Mesenchymal stem cell (in vitro differentiated cells and primary cell): ENCODE measurements at regions not wholly inside any gene's neighbourhood (a gene's known extent, or its start where the extent isn't known, plus 50 kb on each side); places are given as distances from the start of the nearest gene placed in this dataset.

Source experiments
- DNase-seq: peaks from one replicate; pipeline ENCODE4 v3.0.0-alpha.2; 2013
- H2AFZ ChIP-seq: one replicate; pipeline ENCODE4 v1.6.1; 2013; ENCODE audit warnings: low read depth, mild to moderate bottlenecking, control low read depth, inconsistent platforms, low read length, moderate library complexity
- H2AK5ac ChIP-seq: 2 replicates; pipeline ENCODE4 v1.6.1; 2013; ENCODE audit warnings: low read length, moderate library complexity, mild to moderate bottlenecking, inconsistent platforms; ENCODE audit not compliant: severe bottlenecking
- H2BK120ac ChIP-seq: one replicate; pipeline ENCODE4 v1.6.1; 2013; ENCODE audit warnings: low read depth, mild to moderate bottlenecking, inconsistent platforms, low read length, moderate library complexity
- H2BK12ac ChIP-seq, 2 experiments: one replicate each; pipeline ENCODE4 v1.6.1; 2013; ENCODE audit warnings: inconsistent platforms in 2 of 2, low read length in 2 of 2, mild to moderate bottlenecking in 2 of 2, moderate library complexity in 2 of 2, control low read depth in 1 of 2
- H2BK15ac ChIP-seq: one replicate; pipeline ENCODE4 v1.6.1; 2013; ENCODE audit warnings: mild to moderate bottlenecking, low read depth, inconsistent platforms; ENCODE audit not compliant: poor library complexity, severe bottlenecking
- H2BK5ac ChIP-seq: 2 replicates; pipeline ENCODE4 v1.6.1; 2013; ENCODE audit warnings: low read depth, mild to moderate bottlenecking, low read length, control low read depth, inconsistent platforms; ENCODE audit not compliant: poor library complexity, severe bottlenecking
- H3K14ac ChIP-seq, 2 experiments: one replicate each; pipeline ENCODE4 v1.6.1; 2013; ENCODE audit warnings: inconsistent platforms in 2 of 2, low read length in 2 of 2, control low read depth in 1 of 2, mild to moderate bottlenecking in 1 of 2, moderate library complexity in 1 of 2
- H3K18ac ChIP-seq, 2 experiments: one replicate each; pipeline ENCODE4 v1.6.1; 2013; ENCODE audit warnings: inconsistent platforms in 2 of 2, low read length in 2 of 2, control low read depth in 1 of 2, low read depth in 1 of 2, mild to moderate bottlenecking in 1 of 2
- H3K23ac ChIP-seq, 2 experiments: one replicate each; pipeline ENCODE4 v1.6.1; 2013; ENCODE audit warnings: inconsistent platforms in 2 of 2, low read length in 2 of 2, mild to moderate bottlenecking in 2 of 2, moderate library complexity in 2 of 2, control low read depth in 1 of 2
- H3K27ac ChIP-seq: 2 replicates; pipeline ENCODE4 v1.5.1; 2013; ENCODE audit warnings: mild to moderate bottlenecking, moderate library complexity, low read length, control low read depth, inconsistent platforms; ENCODE audit not compliant: poor library complexity, severe bottlenecking
- H3K27me3 ChIP-seq, 2 experiments: 2 replicates each; pipeline versions ENCODE4 v1.6.1 to v1.7.0; 2013; ENCODE audit warnings: low read length in 2 of 2, mild to moderate bottlenecking in 2 of 2, moderate library complexity in 2 of 2, control low read depth in 1 of 2, inconsistent platforms in 1 of 2; ENCODE audit not compliant: control insufficient read depth in 1 of 2, insufficient read depth in 1 of 2
- H3K36me3 ChIP-seq, 2 experiments: 2 replicates each; pipeline versions ENCODE4 v1.6.1 to v1.7.0; 2013; ENCODE audit warnings: low read length in 2 of 2, control low read depth in 1 of 2, inconsistent platforms in 1 of 2, low read depth in 1 of 2, mild to moderate bottlenecking in 1 of 2; ENCODE audit not compliant: insufficient read depth in 2 of 2, control insufficient read depth in 1 of 2
- H3K4ac ChIP-seq, 2 experiments: one replicate each; pipeline ENCODE4 v1.6.1; 2013; ENCODE audit warnings: inconsistent platforms in 2 of 2, low read length in 2 of 2, mild to moderate bottlenecking in 2 of 2, moderate library complexity in 2 of 2, control low read depth in 1 of 2, low read depth in 1 of 2
- H3K4me1 ChIP-seq: 2 replicates; pipeline ENCODE4 v1.6.1; 2013; ENCODE audit warnings: low read depth, low read length, control low read depth; ENCODE audit not compliant: control insufficient read depth, insufficient read depth
- H3K4me2 ChIP-seq: 2 replicates; pipeline ENCODE4 v1.6.1; 2013; ENCODE audit warnings: low read length, mild to moderate bottlenecking, inconsistent platforms; ENCODE audit not compliant: poor library complexity, severe bottlenecking
- H3K4me3 ChIP-seq, 2 experiments: 2 replicates each; pipeline versions ENCODE4 v1.5.1 to v1.7.0; 2013; ENCODE audit warnings: low read length in 2 of 2, mild to moderate bottlenecking in 2 of 2, control low read depth in 1 of 2, low read depth in 1 of 2; ENCODE audit not compliant: insufficient read depth in 1 of 2
- H3K79me1 ChIP-seq: replicated peaks from 2 replicates; pipeline ENCODE4 v1.6.1; 2013; ENCODE audit warnings: mild to moderate bottlenecking, control low read depth, low read length, inconsistent platforms; ENCODE audit not compliant: poor library complexity, severe bottlenecking
- H3K9ac ChIP-seq: 2 replicates; pipeline ENCODE4 v1.7.0; 2013; ENCODE audit warnings: mild to moderate bottlenecking, low read length, moderate library complexity
- H3K9me3 ChIP-seq: 2 replicates; pipeline ENCODE4 v1.7.0; 2013; ENCODE audit warnings: mild to moderate bottlenecking, low read length; ENCODE audit not compliant: control insufficient read depth
- H4K8ac ChIP-seq: one replicate; pipeline ENCODE4 v1.6.1; 2013; ENCODE audit warnings: inconsistent platforms, mild to moderate bottlenecking, low read length, moderate library complexity
- H4K91ac ChIP-seq: one replicate; pipeline ENCODE4 v1.6.1; 2013; ENCODE audit warnings: mild to moderate bottlenecking, low read length, inconsistent platforms
- WGBS: methylation state at CpG from one replicate; pipeline ENCODE4 v1.1.7; 2013; ENCODE audit warnings: mixed read lengths; 5-methylcytosine and 5-hydroxymethylcytosine counted together

GRCh38 chr5:135266303-135266635 lies 132.8 kb downstream of the MACROH2A1 start:
- H3K14ac ChIP-seq, result peak overlapping the region in 1 of 2 experiments; percentile 81
- H2BK120ac ChIP-seq, result peak overlapping the region; percentile 29
- H4K8ac ChIP-seq, result peak overlapping the region; percentile 91
- no peaks in the 10 kb centered on the region for H3K27me3 ChIP-seq
- peak overlapping the region; percentile 3 for H3K27ac ChIP-seq
- no peak overlapping the region for H3K9ac ChIP-seq
- peak overlapping the region; percentile 58 for H2AK5ac ChIP-seq
- H3K4ac ChIP-seq, result peak overlapping the region; percentile 86 to 98
- peak overlapping the region; percentile 88 for H4K91ac ChIP-seq
- no peaks in the 10 kb centered on the region for H3K79me1 ChIP-seq
- H3K9me3 ChIP-seq, result no peaks in the 10 kb centered on the region
- peak overlapping the region; percentile 66 to 90 for H3K18ac ChIP-seq
- no peak overlapping the region for H3K4me2 ChIP-seq
- no peak overlapping the region for H2BK5ac ChIP-seq
- peak overlapping the region; percentile 87 to 96 for H2BK12ac ChIP-seq
- no peaks in the 10 kb centered on the region for H3K36me3 ChIP-seq
- H2AFZ ChIP-seq, result peak overlapping the region; percentile 61
- peak overlapping the region; percentile 98 for H2BK15ac ChIP-seq
- H3K23ac ChIP-seq, result peak overlapping the region; percentile 12 to 69
- H3K4me3 ChIP-seq, result no peak overlapping the region
- DNase-seq, result peak; percentile 46
- peaks cover 16% of the 10 kb centered on the region for H3K4me1 ChIP-seq
- WGBS, result 57% methylated on average over 6 of the region's 6 CpGs

GRCh38 chr5:135265497-135266302 lies 133.3 kb downstream of the MACROH2A1 start:
- H4K91ac ChIP-seq, result peak overlapping the region; percentile 88
- H4K8ac ChIP-seq, result peak overlapping the region; percentile 91
- no peak overlapping the region for H3K4me3 ChIP-seq
- H2BK12ac ChIP-seq, result peak overlapping the region; percentile 87 to 98
- no peak overlapping the region for H2BK5ac ChIP-seq
- no peak overlapping the region for H3K27ac ChIP-seq
- peak overlapping the region; percentile 12 to 69 for H3K23ac ChIP-seq
- H3K18ac ChIP-seq, result peak overlapping the region; percentile 66 to 90
- no peak overlapping the region for H3K4me2 ChIP-seq
- no peaks in the 10 kb centered on the region for H3K9me3 ChIP-seq
- H3K9ac ChIP-seq, result no peak overlapping the region
- peak overlapping the region; percentile 61 for H2AFZ ChIP-seq
- no peaks in the 10 kb centered on the region for H3K36me3 ChIP-seq
- peaks cover 16% of the 10 kb centered on the region for H3K4me1 ChIP-seq
- H2BK15ac ChIP-seq, result peak overlapping the region; percentile 98
- WGBS, result 74% methylated on average over 9 of the region's 13 CpGs
- no peaks in the 10 kb centered on the region for H3K79me1 ChIP-seq
- H3K14ac ChIP-seq, result peak overlapping the region in 1 of 2 experiments; percentile 81
- H3K4ac ChIP-seq, result peak overlapping the region; percentile 86 to 98
- H3K27me3 ChIP-seq, result no peaks in the 10 kb centered on the region
- peak overlapping the region; percentile 29 for H2BK120ac ChIP-seq
- DNase-seq, result no peak
- no peak overlapping the region for H2AK5ac ChIP-seq

- H2BK120ac ChIP-seq, result no peak overlapping the region
- no peak overlapping the region for H2BK15ac ChIP-seq
- 35% methylated on average over 15 of the region's 17 CpGs for WGBS
- peak overlapping the region; percentile 67 to 81 for H3K18ac ChIP-seq
- H3K36me3 ChIP-seq, result no peaks in the 10 kb centered on the region
- no peaks in the 10 kb centered on the region for H3K9me3 ChIP-seq
- H3K14ac ChIP-seq, result no peak overlapping the region
- H3K9ac ChIP-seq, result no peak overlapping the region
- H3K4me1 ChIP-seq, result peaks cover 12% of the 10 kb centered on the region
- H3K79me1 ChIP-seq, result no peaks in the 10 kb centered on the region
- no peak overlapping the region for H3K4me2 ChIP-seq
- H2AFZ ChIP-seq, result no peak overlapping the region
- H3K4me3 ChIP-seq, result no peak overlapping the region
- H4K8ac ChIP-seq, result no peak overlapping the region
- H3K4ac ChIP-seq, result peak overlapping the region in 1 of 2 experiments; percentile 78
- no peaks in the 10 kb centered on the region for H3K27me3 ChIP-seq
- H2BK5ac ChIP-seq, result no peak overlapping the region
- no peak overlapping the region for H4K91ac ChIP-seq
- H2BK12ac ChIP-seq, result no peak overlapping the region
- H3K23ac ChIP-seq, result no peak overlapping the region
- no peak overlapping the region for H3K27ac ChIP-seq
- H2AK5ac ChIP-seq, result no peak overlapping the region
- DNase-seq, result peak; percentile 74
Observed at GRCh38 chr5:135264451-135265440, 134.3 kb downstream of the MACROH2A1 start.
